ENCODE measurements at regions not wholly inside any gene's neighbourhood (a gene's known extent, or its start where the extent isn't known, plus 50 kb on each side); places are given as distances from the start of the nearest gene placed in this dataset.

- no peak for TF ChIP-seq POLR2AphosphoS5 (IDR thresholded peaks at IDR 0.05)
- no peak for TF ChIP-seq CTCF (IDR thresholded peaks at IDR 0.05)
- TF ChIP-seq POLR2A (IDR thresholded peaks at IDR 0.05) = no peak
- no peak for TF ChIP-seq EP300 (IDR thresholded peaks at IDR 0.05)
Measured at GRCh38 chr7:10257438-10257837, 716.2 kb upstream of the PHF14 start.

All from upper lobe of left lung (tissue), 4 donors.